Fibroblast of skin of abdomen (primary cell): ENCODE measurements at regions not wholly inside any gene's neighbourhood (a gene's known extent, or its start where the extent isn't known, plus 50 kb on each side); places are given as distances from the start of the nearest gene placed in this dataset.
"Not testable (repeated sequence)": the region's sequence is repeated elsewhere in the genome, so short reads cannot be mapped to it uniquely, and the experiment has no call there.

Experiments
- DNase-seq: peaks from one replicate; pipeline ENCODE4 v3.0.0-alpha.2; 2013

DNA sequence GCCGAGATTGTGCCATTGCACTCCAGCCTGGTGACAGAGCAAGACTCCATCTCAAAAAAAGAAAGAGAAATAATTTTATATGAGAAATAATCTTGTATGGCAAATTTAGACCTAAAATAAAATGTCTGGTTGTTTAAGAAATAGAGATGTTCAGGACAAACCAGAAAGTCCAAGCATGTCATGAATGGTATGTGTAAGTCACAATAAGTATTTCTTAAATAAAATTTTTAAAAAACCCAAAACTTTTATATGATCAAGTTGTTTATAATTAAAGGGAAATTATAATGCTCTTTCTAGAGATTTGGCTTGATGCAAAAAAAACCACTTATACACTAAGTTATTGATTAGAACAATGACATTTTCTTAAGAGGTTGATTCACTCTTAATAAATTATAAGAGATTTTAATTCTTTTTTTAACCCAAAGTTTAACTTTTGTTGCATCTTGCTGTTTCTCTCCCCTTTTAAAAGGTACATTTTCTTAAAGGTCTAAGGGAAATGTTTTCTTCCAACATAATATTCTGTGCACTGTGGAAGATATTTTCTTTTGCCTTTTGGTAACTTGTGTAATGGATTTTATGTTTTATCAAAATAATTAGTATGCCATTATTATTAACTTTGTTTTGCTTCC lies 105.7 kb downstream of the RTP4 start:
- DNase-seq: no peak

DNA sequence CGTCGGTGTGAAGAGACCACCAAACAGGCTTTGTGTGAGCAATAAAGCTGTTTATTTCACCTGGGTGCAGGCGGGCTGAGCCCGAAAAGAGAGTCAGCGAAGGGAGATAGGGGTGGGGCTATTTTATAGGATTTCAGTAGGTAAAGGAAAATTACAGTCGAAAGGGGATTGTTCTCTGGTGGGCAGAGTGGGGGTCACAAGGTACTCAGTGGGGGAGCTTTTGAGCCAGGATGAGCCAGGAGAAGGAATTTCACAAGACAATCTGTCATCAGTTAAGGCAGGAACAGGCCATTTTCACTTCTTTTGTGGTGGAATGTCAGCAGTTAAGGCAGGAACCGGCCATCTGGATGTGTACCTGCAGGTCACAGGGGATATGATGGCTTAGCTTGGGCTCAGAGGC lies 98.1 kb downstream of the RTP4 start:
- not testable (repeated sequence) for DNase-seq

- DNase-seq: no peak
These were observed 97.3 kb downstream of the RTP4 start for GRCh38 chr3:187465503-187465902.

DNA sequence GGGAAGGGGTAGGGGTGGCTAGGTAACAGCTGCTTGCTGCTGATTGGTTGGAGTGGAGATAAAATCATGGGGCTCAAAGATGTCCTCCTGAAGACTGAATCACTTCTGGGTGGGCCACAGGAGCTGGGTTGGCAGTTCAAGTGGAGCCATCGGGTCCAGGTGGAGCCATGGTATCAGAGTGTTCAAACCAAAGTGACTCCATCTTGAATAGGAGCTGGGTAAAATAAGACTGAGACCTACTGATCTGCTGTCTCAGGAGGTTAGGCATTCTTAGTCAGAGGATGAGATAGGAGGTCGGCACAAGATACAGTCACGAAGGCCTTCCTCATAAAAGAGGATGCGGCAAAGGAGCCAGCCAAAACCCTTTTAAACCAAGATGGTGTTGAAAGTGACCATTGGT lies 96.5 kb downstream of the RTP4 start:
- no peak for DNase-seq

DNA sequence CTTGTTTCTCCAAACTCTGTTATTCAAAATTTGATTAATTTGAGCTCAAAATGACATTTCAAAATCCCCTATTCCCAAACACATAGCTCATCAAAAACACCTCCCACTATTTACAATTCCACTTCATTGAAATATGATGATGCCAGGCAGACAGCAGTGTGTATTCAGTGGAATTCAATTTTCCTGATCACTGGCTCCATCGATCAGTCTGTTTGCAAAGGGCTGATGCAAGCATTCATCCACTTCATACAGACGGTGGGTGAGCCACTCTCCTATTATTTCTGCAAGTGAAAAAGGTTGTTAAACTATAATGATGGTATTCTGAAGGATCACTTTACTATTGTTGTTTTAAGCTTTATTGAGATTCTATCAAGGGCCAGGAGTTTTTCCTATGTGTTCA lies 90.7 kb downstream of the RTP4 start:
- no peak for DNase-seq

DNA sequence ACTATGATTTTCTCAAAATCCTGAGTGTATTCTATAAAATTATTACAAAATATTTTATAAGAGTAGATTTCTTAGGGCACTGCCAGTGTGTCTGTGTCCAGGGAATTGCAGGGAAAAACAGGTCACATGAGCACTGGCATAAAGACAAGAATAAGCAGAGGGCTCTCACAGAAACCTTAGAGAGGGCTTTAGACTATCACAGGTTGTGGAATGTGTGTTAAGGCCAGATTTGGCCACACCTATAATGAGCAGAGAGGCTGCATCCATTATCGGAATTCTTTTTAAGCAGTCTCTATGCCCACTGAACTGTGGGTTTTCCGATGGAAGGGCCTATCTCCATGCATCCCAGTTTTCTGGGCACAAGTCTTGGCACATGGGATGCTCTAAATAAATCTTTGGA lies 90.2 kb downstream of the RTP4 start:
- DNase-seq: no peak

GRCh38 chr3:187456250-187456649 lies 88.1 kb downstream of the RTP4 start:
- no peak for DNase-seq

DNA sequence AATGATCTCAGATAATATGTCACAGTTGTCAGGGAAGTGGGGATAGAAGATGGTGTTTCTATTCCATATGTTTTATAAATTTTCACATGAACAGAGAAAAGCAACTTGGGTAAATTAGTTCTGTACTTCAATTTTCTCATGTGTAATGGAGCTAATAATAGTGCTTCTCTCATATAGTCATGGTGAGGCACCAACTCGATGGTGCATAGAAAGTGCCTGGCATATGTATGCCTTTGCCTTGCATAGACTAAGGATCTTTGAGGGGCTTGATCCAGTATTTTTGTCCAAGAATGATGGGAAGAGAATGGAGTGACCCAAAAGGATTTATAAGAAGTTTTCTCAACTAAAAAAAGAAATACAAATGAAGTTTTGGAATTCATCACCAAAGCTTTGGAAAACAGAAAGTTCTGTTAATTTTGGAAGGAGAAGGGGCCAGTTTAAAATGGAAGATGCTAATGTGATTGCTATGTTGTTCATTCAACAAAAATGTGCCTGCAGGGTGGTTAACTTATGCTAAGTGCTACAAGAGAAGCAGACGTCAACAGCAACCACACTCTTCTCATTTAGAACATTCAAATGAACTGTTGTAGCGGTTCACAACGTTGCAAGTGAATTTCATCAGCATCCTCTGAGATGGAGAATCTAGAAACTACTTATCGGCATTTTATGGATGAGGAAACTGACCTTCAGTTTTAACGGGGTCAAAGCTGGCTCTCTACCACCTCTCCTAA lies 86.1 kb downstream of the RTP4 start:
- no peak for DNase-seq

GRCh38 chr3:187450431-187451190 lies 82.4 kb downstream of the RTP4 start:
- no peak for DNase-seq

DNA sequence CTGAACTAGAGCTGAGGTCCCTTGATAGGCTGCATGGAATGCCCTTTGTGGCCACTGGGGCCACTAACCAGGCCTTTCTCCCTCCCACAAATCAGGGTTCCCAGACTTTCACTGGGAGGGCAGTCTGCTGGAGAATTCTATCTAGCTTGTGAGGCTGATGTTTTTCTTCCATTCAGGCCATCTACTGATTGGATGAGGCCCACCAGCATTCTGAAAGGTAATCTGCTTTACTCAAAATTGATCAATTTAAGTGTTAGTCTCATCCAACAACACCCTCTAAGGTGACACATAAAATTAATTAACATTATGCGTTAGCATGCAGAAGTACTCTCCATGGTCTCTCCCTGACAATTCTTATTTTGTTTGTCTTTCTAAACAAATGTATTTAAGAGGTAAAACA lies 80.5 kb downstream of the RTP4 start:
- no peak for DNase-seq

- no peak for DNase-seq
These were observed 79.6 kb downstream of the RTP4 start for GRCh38 chr3:187447737-187448136.

- DNase-seq: no peak
These were observed 77.2 kb downstream of the RTP4 start for GRCh38 chr3:187445356-187445755.

DNA sequence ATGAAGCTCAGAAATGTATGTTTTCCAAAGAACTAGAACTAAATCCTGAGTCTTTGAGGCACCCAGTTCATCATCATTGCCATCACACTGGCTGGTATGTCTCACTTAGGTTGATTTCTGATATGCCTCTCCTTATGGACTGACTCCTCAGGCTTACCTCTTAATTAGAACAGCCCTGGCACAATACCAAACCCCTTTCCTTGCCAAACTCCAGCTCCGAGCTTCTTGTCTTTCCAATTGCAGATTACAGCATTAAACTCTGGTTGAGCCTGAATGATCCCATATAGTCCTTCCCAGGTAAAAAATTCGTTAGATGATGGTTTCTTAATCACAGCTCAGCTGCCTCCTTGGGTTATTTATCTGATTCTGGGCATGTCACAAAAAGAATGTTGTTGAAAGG lies 66.3 kb downstream of the RTP4 start:
- DNase-seq: no peak

- no peak for DNase-seq
These were observed 62.4 kb downstream of the RTP4 start for GRCh38 chr3:187430576-187430975.
